GM19455 (cell line): ENCODE measurements at regions not wholly inside any gene's neighbourhood (a gene's known extent, or its start where the extent isn't known, plus 50 kb on each side); places are given as distances from the start of the nearest gene placed in this dataset.
"Not testable (repeated sequence)": the region's sequence is repeated elsewhere in the genome, so short reads cannot be mapped to it uniquely, and the experiment has no call there.

ENCODE experiments used
- ATAC-seq: cut with Tn5 transposase; IDR thresholded peaks from one replicate; pipeline ENCODE4 v1.9.1; 2021; ENCODE audit not compliant: unreplicated experiment

DNA sequence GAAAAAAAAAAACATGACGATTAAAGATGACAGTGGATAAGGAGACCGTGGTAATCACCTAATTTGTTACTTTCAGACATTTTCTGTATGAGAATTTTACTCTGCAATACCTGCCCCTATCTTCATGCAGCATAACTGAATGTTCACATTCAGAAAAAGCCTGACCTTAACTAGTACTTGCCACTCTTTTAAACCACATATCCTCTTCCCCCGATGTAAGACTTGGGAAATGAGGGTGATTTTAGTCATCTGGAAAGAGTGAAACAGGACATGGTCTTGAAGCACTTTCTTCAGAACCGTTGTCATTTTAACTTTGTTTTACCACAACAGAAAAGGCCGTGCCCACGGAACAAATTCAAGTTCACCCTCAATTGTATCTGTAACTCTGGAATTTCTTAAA, 318.5 kb downstream of the BCL2L11 start:
- ATAC-seq, result not testable (repeated sequence)

GRCh38 chr2:111441614-111442013, 320.9 kb downstream of the BCL2L11 start:
- ATAC-seq, result not testable (repeated sequence)

DNA sequence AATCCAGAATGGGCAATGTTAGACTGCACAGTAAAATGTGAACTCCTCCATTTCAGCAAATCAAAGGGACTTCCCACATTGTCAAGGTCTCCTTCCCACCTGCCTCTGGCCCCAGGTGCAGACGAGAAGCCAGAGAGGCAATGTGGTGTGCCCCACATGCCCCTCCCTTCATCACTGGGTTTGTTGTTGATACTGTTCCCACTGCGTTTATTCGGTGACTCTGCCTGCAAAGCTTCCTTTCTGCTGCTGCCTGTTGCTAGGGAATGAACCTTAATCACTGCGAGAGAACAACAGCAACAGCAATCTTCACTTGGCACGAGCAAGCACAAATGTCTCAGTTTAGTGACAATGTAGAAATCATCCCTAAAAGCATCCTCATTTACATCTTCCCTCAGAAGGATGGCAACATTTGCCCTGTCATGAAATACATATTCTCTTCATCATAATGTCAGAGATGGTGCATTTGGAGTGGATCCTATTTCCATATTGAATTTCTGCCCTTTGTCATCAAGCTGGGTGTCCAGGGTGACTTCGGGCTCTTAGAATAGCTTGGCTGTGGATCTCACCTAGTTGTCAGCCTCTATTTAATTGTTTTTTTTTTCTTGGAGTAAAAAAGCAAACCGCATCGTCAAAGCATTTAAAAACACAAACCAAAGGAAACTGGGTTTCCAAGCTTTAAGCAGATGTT, 322.2 kb downstream of the BCL2L11 start:
- ATAC-seq, result not testable (repeated sequence)

GRCh38 chr2:111444516-111444915, 323.8 kb downstream of the BCL2L11 start:
- not testable (repeated sequence) for ATAC-seq

- ATAC-seq, result not testable (repeated sequence)
These were observed 324.6 kb downstream of the BCL2L11 start for GRCh38 chr2:111445191-111445929.

GRCh38 chr2:111445941-111446340, 325.2 kb downstream of the BCL2L11 start:
- not testable (repeated sequence) for ATAC-seq

DNA sequence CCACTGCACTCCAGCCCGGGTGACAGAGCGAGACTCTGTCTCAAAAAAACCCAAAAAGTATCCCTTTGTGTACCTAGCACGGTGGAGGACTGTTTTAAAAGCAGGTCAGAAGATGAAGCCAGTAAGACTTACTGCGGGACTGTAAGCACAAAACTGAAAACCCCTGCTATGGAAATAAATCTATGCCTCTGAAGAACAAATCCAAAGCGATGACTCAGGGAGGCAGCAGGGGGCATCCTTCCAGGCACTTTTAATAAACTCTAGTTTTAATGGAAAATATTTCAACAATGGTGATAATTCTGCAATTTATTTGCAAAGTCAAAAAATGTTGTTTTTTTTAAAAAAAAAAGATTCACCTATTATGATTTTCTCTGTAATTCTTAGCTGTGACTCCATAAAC, 326.8 kb downstream of the BCL2L11 start:
- ATAC-seq, result not testable (repeated sequence)

DNA sequence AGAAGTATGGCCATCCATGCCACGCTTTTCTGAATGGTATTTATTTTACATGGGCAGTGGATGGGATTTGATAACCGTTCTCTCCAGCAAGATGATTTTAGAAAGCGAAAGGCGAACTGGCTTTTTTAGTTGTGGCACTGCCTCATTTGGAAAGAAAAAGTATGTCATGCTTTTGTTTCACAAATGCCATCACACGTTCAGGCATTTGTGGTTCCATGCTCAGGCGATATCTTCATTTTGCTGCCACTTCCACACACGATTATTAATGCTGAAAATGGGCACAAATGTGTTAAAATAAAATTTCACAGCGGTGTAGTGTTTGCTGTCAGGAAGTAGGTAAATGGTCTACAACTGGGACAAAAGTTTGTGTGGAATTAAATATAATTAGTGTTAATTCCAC, 328.1 kb downstream of the BCL2L11 start:
- not testable (repeated sequence) for ATAC-seq

DNA sequence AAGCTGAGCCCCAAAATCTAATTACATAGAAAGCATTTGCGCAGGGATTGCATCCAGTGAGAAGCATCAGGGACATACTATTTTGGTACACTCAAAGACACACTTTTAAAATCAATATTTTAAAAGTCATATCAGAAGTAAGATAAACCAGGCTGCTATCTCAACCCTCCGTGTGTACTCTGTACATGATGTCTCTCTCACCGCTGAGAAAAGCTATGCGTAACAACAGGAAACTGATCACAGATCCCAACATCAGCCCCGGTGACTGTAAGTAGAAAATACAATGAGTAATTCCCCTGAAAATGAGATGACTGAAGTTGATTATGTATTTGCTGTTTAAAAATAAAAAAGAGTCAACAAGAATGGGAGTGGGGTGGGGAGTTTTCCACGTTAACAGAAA, 329.8 kb downstream of the BCL2L11 start:
- not testable (repeated sequence) for ATAC-seq

GRCh38 chr2:111451692-111452199, 331.0 kb downstream of the BCL2L11 start:
- not testable (repeated sequence) for ATAC-seq

DNA sequence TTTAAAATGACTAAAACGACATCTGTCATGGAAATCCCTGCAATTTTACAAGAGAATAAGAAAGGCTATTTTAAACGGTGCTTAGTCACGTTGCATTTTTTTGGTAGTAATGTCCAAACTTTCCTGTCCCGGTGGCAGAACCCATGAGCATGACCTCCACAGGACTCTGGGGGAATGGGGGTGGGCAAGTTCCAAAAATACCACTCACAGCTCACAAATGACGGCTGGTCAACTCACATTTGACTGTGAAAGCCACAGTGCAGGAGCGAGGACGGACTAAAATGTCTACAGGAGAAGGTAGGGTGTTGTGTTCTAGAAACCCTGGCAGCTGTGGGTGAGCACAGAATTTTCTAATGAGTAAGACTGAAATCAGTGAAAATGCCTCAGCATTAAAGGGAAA, 331.5 kb downstream of the BCL2L11 start:
- peak; percentile 60 for ATAC-seq

GRCh38 chr2:111453308-111453707, 332.6 kb downstream of the BCL2L11 start:
- not testable (repeated sequence) for ATAC-seq

DNA sequence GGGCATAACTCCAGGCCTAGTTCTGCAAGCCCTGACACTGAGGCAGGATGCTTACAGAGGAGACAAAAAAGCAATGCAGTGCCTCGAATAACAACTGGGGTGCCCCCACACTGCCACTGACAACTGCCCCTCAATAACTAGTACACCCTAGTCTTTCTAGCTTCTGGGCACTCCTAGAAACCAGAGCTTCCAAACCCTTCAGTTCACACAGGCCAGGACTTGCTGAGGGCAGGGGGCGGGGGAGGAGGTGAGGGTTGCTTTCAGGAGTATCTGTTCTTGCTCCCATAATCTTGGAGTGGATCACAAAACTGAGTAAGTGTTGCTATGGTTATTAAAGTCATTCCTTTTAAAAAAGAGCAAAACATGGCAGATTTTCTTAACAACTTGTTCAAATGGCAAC, 333.1 kb downstream of the BCL2L11 start:
- ATAC-seq, result not testable (repeated sequence)

DNA sequence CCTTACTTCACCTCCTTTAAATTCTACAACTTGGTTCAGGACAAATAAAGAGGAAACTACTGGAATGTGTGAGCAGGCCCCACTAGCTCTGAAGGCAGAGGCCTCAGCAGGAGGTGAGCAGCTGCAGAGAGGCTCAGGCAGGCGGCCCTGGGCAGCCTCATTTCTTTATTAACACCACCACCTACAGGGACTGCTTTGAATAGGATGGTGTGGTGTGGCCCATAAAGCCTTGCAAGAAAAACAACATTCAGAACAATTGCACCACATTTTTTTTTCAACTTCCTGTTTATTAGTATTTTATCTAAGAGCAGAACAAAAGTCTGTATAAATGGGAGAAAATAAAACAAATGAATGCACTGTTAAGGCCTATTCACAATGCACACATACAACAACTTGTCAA, 333.7 kb downstream of the BCL2L11 start:
- ATAC-seq, result peak; percentile 73

DNA sequence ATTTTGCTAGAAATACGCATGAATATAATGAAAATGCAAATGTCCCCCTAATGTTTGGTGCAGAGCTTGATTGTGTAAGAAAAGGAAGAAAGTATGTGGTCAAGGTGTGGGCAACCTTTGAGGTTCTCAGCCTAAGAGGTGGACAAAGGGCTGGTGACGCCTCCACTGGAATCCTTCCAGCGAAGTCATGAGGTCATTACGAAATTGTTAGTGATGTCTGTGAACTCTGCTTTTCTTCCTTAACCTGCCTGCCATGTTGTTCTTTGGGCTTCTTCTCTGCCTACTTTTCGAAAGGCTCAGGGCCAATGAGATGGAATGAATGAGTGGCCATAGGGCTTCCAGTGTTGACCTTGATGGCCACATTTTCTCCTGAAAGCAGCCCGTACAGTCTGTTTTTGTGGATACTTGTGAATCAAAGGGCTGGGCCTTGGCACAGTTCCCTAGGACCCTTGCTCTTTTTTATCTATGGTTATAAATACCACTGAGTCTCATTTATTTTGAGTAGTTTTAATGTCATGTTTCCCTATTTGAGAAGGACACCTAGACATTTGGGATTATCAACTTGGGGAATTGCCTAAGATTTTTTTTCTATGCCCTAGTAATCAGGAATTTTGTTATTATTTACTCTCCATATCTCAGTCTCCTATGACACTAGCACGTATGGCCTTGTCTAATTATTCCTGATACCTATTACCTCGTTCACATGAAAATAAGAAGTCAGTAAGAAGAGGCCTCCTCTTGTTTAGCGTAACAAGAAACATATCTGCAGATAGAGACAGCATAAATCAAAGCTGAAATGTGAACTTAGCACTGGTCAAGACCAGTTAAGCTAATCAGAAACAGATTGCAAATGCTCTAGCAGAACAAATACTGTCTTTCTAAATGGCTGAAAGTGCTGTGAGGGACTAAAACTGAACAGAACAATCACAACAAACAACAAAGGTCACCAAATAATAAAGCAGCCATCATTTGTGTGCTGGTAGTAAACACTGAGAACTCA, 334.6 kb downstream of the BCL2L11 start:
- not testable (repeated sequence) for ATAC-seq

DNA sequence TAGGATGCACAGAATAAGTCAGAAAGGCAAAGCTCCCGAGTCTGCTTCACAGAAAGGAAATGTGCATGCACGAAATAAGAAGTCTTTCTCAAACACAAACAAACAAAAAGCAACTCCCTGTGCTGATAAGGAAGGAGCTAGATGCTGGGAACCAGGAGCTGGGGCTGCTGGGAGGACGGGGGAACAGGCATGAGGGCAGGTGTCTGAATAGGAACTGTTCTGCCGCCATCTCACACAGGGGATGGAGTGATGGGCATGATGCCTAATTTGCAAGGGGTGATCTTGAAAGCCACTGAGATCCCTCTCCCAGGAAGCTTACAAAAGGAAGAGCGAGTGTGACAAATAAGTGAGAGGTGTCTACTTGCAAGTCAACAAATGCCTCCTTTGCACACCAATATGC, 336.5 kb downstream of the BCL2L11 start:
- not testable (repeated sequence) for ATAC-seq

DNA sequence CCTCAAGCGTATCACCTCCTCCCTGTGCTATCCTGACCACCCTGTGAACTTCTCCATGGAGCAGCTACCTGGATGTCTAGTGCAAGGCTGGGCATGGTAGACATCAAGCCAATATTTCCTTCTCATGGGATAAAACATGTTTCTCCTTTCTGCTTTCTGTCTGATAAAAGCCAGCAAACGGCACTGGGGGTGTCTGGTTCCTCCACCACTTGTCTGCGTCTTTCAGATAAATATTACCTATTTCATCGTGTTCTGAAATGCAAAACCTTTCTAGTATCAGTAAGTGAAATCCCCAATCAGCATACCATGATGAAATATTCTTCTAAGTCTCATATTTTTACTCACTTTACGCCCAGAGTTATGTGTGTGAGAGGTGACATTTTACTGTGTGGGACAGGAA, 340.2 kb downstream of the BCL2L11 start:
- ATAC-seq, result not testable (repeated sequence)

GRCh38 chr2:111461831-111462230, 341.1 kb downstream of the BCL2L11 start:
- ATAC-seq, result not testable (repeated sequence)

DNA sequence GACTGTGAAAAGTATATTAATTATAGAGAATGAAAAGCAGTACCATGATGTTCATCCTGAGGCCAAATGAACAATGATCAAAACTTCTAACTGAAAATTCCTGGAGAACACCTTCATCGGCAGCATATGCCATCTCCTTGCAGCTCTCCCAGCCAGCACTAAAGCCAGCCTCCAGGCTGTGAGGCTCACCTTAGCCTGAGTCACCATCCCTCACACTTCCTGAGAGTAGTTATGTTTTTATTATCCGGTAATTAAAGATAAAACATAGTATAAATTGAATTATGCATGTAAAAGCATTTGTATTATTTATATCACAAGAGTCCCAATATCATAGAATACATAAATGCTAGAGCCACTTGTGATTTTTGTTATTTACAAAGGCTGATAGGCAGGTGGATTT, 341.9 kb downstream of the BCL2L11 start:
- not testable (repeated sequence) for ATAC-seq

DNA sequence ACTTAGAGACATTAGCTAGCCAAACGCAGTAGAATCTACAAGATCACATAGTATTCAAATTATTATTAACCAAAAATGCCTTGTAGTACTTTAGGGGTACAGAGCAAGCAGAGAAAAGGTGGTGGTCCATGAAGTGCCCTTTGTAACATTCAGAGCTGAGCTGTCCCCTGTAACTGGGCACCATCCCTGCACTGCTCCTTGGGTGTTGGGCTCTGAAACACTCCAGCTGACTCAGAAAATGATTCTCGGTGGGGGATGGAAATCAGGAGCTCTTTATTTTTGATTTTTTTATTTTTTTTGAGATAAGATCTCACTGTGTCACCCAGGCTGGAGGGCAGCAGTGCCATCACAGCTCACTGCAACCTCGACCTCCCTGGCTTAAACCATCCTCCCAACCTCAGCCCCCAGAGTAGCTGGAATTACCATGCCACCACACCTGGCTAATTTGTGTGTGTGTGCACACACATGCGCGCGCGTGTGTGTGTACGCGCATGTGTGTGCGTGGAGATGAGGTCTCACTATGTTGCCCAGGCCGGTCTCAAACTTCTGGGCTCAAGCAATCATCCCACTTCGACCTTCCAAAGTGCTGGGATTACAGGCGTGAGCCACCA, 342.6 kb downstream of the BCL2L11 start:
- ATAC-seq, result not testable (repeated sequence)
